WTC11 (cell line): ENCODE measurements at regions not wholly inside any gene's neighbourhood (a gene's known extent, or its start where the extent isn't known, plus 50 kb on each side); places are given as distances from the start of the nearest gene placed in this dataset.

Source experiments
- ATAC-seq: fragments of 200-7000 bp; cut with Tn5 transposase; 2 replicates; pipeline ENCODE4 v1.10.0; 2021; ENCODE audit warnings: mild to moderate bottlenecking, moderate library complexity
- CTCF ChIA-PET: fragments of 300-600 bp; sonication (Branson Sonifier 250); formaldehyde crosslinking; loops from one replicate; lab custom pipeline; 2021; ENCODE audit warnings: antibody characterized with exemption; lab: Charles Lee
- POLR2A ChIA-PET: fragments of 350-600 bp; sonication (Branson Sonifier 250); formaldehyde crosslinking; loops from one replicate; lab custom pipeline; 2021; ENCODE audit warnings: antibody characterized with exemption; lab: Charles Lee
- DNase-seq: peaks from one replicate; pipeline ENCODE4 v3.0.0; 2021; ENCODE audit warnings: low spot score
- H3K27ac Mint-ChIP-seq: 2 replicates; pipeline ENCODE4 v1.8.0; 2021; ENCODE audit warnings: mixed read lengths
- H3K27me3 Mint-ChIP-seq: 2 replicates; pipeline ENCODE4 v1.8.0; 2021; ENCODE audit warnings: low read depth, mild to moderate bottlenecking, moderate library complexity, mixed read lengths
- H3K36me3 Mint-ChIP-seq: 2 replicates; pipeline ENCODE4 v1.8.0; 2021; ENCODE audit warnings: mixed read lengths
- H3K4me1 Mint-ChIP-seq: 2 replicates; pipeline ENCODE4 v1.8.0; 2022; ENCODE audit warnings: mixed read lengths
- H3K4me3 Mint-ChIP-seq: 2 replicates; pipeline ENCODE4 v1.8.0; 2021; ENCODE audit warnings: mild to moderate bottlenecking, moderate library complexity, mixed read lengths
- H3K9me3 Mint-ChIP-seq: 2 replicates; pipeline ENCODE4 v1.8.0; 2021; ENCODE audit warnings: mixed read lengths
- CBFB ChIP-seq: sonication (generic); formaldehyde crosslinking; IDR thresholded peaks from 2 replicates; pipeline ENCODE4 v1.8.1; 2022; ENCODE audit warnings: mild to moderate bottlenecking, low read depth, missing genetic modification reagents
- CREB1 ChIP-seq: sonication (generic); formaldehyde crosslinking; IDR thresholded peaks from 2 replicates; pipeline ENCODE4 v1.8.0; 2023; ENCODE audit warnings: mild to moderate bottlenecking, missing genetic modification reagents
- CTCF ChIP-seq: fragments of 200-600 bp; IDR thresholded peaks from 2 replicates; pipeline ENCODE4 v1.8.0; 2022; ENCODE audit warnings: antibody characterized with exemption
- E2F4 ChIP-seq: sonication (generic); formaldehyde crosslinking; IDR thresholded peaks from 2 replicates; pipeline ENCODE4 v1.8.1; 2022; ENCODE audit warnings: low read depth, mild to moderate bottlenecking, moderate library complexity, missing genetic modification reagents, borderline replicate concordance
- ERG ChIP-seq: fragments of 250-450 bp; sonication (Bioruptor Pico); IDR thresholded peaks from 2 replicates; pipeline ENCODE4 v1.8.0; 2021; ENCODE audit warnings: mild to moderate bottlenecking
- ESRRA ChIP-seq: sonication (generic); formaldehyde crosslinking; IDR thresholded peaks from 2 replicates; pipeline ENCODE4 v1.8.1; 2022; ENCODE audit warnings: mild to moderate bottlenecking, missing genetic modification reagents, borderline replicate concordance
- ETV6 ChIP-seq: sonication (generic); formaldehyde crosslinking; IDR thresholded peaks from 2 replicates; pipeline ENCODE4 v1.8.1; 2022; ENCODE audit warnings: mild to moderate bottlenecking, missing genetic modification reagents
- FOXK1 ChIP-seq: sonication (generic); formaldehyde crosslinking; IDR thresholded peaks from 2 replicates; pipeline ENCODE4 v1.8.0; 2022; ENCODE audit warnings: mild to moderate bottlenecking, moderate library complexity, missing genetic modification reagents
- GRHL2 ChIP-seq: fragments of 250-450 bp; sonication (Bioruptor Pico); IDR thresholded peaks from 2 replicates; pipeline ENCODE4 v1.8.0; 2022; ENCODE audit warnings: mild to moderate bottlenecking, moderate library complexity; ENCODE audit not compliant: insufficient replicate concordance, severe bottlenecking
- JUN ChIP-seq: sonication (generic); formaldehyde crosslinking; IDR thresholded peaks from 2 replicates; pipeline ENCODE4 v1.8.0; 2023; ENCODE audit warnings: mild to moderate bottlenecking, missing genetic modification reagents
- KAT7 ChIP-seq: sonication (generic); formaldehyde crosslinking; IDR thresholded peaks from 2 replicates; pipeline ENCODE4 v1.8.1; 2023; ENCODE audit warnings: missing genetic modification reagents, mild to moderate bottlenecking, borderline replicate concordance
- MLX ChIP-seq: sonication (generic); formaldehyde crosslinking; IDR thresholded peaks from 2 replicates; pipeline ENCODE4 v1.8.1; 2023; ENCODE audit warnings: mild to moderate bottlenecking, missing genetic modification reagents, moderate library complexity
- MYBL2 ChIP-seq: sonication (generic); formaldehyde crosslinking; IDR thresholded peaks from 2 replicates; pipeline ENCODE4 v1.8.1; 2023; ENCODE audit warnings: mild to moderate bottlenecking, moderate library complexity, missing genetic modification reagents
- PREB ChIP-seq: sonication (generic); formaldehyde crosslinking; IDR thresholded peaks from 2 replicates; pipeline ENCODE4 v1.8.1; 2022; ENCODE audit warnings: mild to moderate bottlenecking, missing genetic modification reagents, moderate library complexity, borderline replicate concordance
- PRRX2 ChIP-seq: fragments of 250-450 bp; sonication (Bioruptor Pico); IDR thresholded peaks from 2 replicates; pipeline ENCODE4 v1.8.0; 2021; ENCODE audit warnings: mild to moderate bottlenecking
- RELA ChIP-seq: sonication (generic); formaldehyde crosslinking; IDR thresholded peaks from 2 replicates; pipeline ENCODE4 v1.8.1; 2022; ENCODE audit warnings: missing genetic modification reagents, mild to moderate bottlenecking, borderline replicate concordance
- SMAD3 ChIP-seq: sonication (generic); formaldehyde crosslinking; IDR thresholded peaks from 2 replicates; pipeline ENCODE4 v1.8.0; 2022; ENCODE audit warnings: missing genetic modification reagents, mild to moderate bottlenecking, borderline replicate concordance
- SMAD4 ChIP-seq: sonication (generic); formaldehyde crosslinking; IDR thresholded peaks from 2 replicates; pipeline ENCODE4 v1.8.0; 2022; ENCODE audit warnings: mild to moderate bottlenecking, missing genetic modification reagents
- ZNF317 ChIP-seq: sonication (generic); formaldehyde crosslinking; IDR thresholded peaks from 2 replicates; pipeline ENCODE4 v1.8.1; 2023; ENCODE audit warnings: low read depth, mild to moderate bottlenecking, moderate library complexity, missing genetic modification reagents, borderline replicate concordance
- ZNF416 ChIP-seq: fragments of 250-450 bp; sonication (Bioruptor Pico); IDR thresholded peaks from 2 replicates; pipeline ENCODE4 v1.9.0; 2021; ENCODE audit warnings: mild to moderate bottlenecking, inconsistent platforms
- ZNF532 ChIP-seq: fragments of 250-450 bp; sonication (Bioruptor Pico); IDR thresholded peaks from 2 replicates; pipeline ENCODE4 v1.9.0; 2021; ENCODE audit warnings: mild to moderate bottlenecking, borderline replicate concordance

GRCh38 chr3:84074767-84075166 is 884.0 kb upstream of the CADM2 start:
- POLR2A ChIA-PET = no interaction called here
- Mint-ChIP-seq H3K27ac (no peak overlapping the region), H3K4me3 (no peak overlapping the region), H3K27me3 (no peaks in the 10 kb centered on the region), H3K9me3 (peaks cover 38% of the 10 kb centered on the region), H3K36me3 (peaks cover 25% of the 10 kb centered on the region), H3K4me1 (no peaks in the 10 kb centered on the region)
- DNase-seq (no peak), ATAC-seq (no peak)
- no peak for TF ChIP-seq SMAD3 (CRISPR knock-in tag)
- TF ChIP-seq ZNF317 = no peak
- CTCF ChIA-PET = no interaction called here

- no peaks in the 10 kb centered on the region for H3K27me3 Mint-ChIP-seq
- CTCF ChIA-PET = no interaction called here
- POLR2A ChIA-PET = no interaction called here
- no peak overlapping the region for H3K4me3 Mint-ChIP-seq
- H3K9me3 Mint-ChIP-seq = peaks cover 35% of the 10 kb centered on the region
- H3K27ac Mint-ChIP-seq = no peak overlapping the region
- DNase-seq (no peak), ATAC-seq (peak; percentile 79)
- H3K36me3 Mint-ChIP-seq = peaks cover 20% of the 10 kb centered on the region
- no peak for TF ChIP-seq ERG (CRISPR knock-in tag)
- TF ChIP-seq CTCF = peak; percentile 47; the same call in 1 of the 2 replicates
- TF ChIP-seq GRHL2 (CRISPR knock-in tag) = no peak
- TF ChIP-seq ETV6 (CRISPR knock-in tag) = no peak
- TF ChIP-seq SMAD4 = no peak
- TF ChIP-seq ZNF416 (CRISPR knock-in tag) = no peak
- no peaks in the 10 kb centered on the region for H3K4me1 Mint-ChIP-seq
These were observed 881.3 kb upstream of the CADM2 start for GRCh38 chr3:84077479-84077878.

- POLR2A ChIA-PET = no interaction called here
- no peak for TF ChIP-seq RELA (CRISPR knock-in tag)
- no peak for TF ChIP-seq CBFB (CRISPR knock-in tag)
- TF ChIP-seq JUN (CRISPR knock-in tag) = no peak
- TF ChIP-seq E2F4 = no peak
- TF ChIP-seq ZNF532 = no peak
- TF ChIP-seq KAT7 = no peak
- no peak for TF ChIP-seq CREB1 (CRISPR knock-in tag)
- TF ChIP-seq FOXK1 (CRISPR knock-in tag) = no peak
- TF ChIP-seq MYBL2 = no peak
- no peak for TF ChIP-seq ZNF317
- TF ChIP-seq PREB (CRISPR knock-in tag) = no peak
- no peak for TF ChIP-seq PRRX2
- no peak for TF ChIP-seq MLX (CRISPR knock-in tag)
- TF ChIP-seq ESRRA (CRISPR knock-in tag) = no peak
- TF ChIP-seq, all 79 proteins: peak for 0
- H3K36me3 Mint-ChIP-seq = peaks cover 26% of the 10 kb centered on the region
- no peaks in the 10 kb centered on the region for H3K4me1 Mint-ChIP-seq
- H3K27ac Mint-ChIP-seq = no peak overlapping the region
- peaks cover 33% of the 10 kb centered on the region for H3K9me3 Mint-ChIP-seq
- CTCF ChIA-PET = no interaction called here
- no peak for DNase-seq
- no peaks in the 10 kb centered on the region for H3K27me3 Mint-ChIP-seq
- H3K4me3 Mint-ChIP-seq = no peak overlapping the region
- no peak for ATAC-seq
These were observed 876.1 kb upstream of the CADM2 start for GRCh38 chr3:84082726-84083125.
